ENCODE measurements at regions not wholly inside any gene's neighbourhood (a gene's known extent, or its start where the extent isn't known, plus 50 kb on each side); places are given as distances from the start of the nearest gene placed in this dataset.

- TF ChIP-seq CTCF (IDR thresholded peaks at IDR 0.05) (no peak), POLR2A (IDR thresholded peaks at IDR 0.05) (no peak)
Measured at GRCh38 chr5:135107986-135108385, 74.0 kb upstream of the PITX1 start.

Data from esophagus squamous epithelium (tissue), 4 donors.